ENCODE measurements at regions not wholly inside any gene's neighbourhood (a gene's known extent, or its start where the extent isn't known, plus 50 kb on each side); places are given as distances from the start of the nearest gene placed in this dataset.

GRCh38 chr1:206420471-206420870, 49.8 kb upstream of the IKBKE start:
- TF ChIP-seq POLR2AphosphoS5 (IDR thresholded peaks at IDR 0.05; ENCODE audit: low read depth, low read length) (no peak), POLR2A (IDR thresholded peaks at IDR 0.05; ENCODE audit: low read depth, low read length) (no peak)
